Parathyroid adenoma (tissue), 2 donors: ENCODE measurements at regions not wholly inside any gene's neighbourhood (a gene's known extent, or its start where the extent isn't known, plus 50 kb on each side); places are given as distances from the start of the nearest gene placed in this dataset.
"Not testable (repeated sequence)": the region's sequence is repeated elsewhere in the genome, so short reads cannot be mapped to it uniquely, and the experiment has no call there.

ENCODE experiments used
- H2AFZ ChIP-seq: fragments of 300-600 bp; sonication (generic); one replicate; pipeline ENCODE4 v1.7.0; 2017; ENCODE audit warnings: antibody characterized with exemption, mild to moderate bottlenecking
- H3K27ac ChIP-seq: fragments of 300-600 bp; sonication (generic); one replicate; pipeline ENCODE4 v1.7.0; 2017
- H3K27me3 ChIP-seq: fragments of 300-600 bp; sonication (generic); one replicate; pipeline ENCODE4 v1.7.0; 2017; ENCODE audit warnings: low read length; ENCODE audit not compliant: control insufficient read depth, insufficient read depth
- H3K36me3 ChIP-seq: fragments of 300-600 bp; sonication (generic); one replicate; pipeline ENCODE4 v1.7.0; 2017; ENCODE audit warnings: low read length; ENCODE audit not compliant: control insufficient read depth, insufficient read depth
- H3K4me1 ChIP-seq: fragments of 300-600 bp; sonication (generic); one replicate; pipeline ENCODE4 v1.7.0; 2017; ENCODE audit warnings: control low read depth
- H3K4me2 ChIP-seq: fragments of 300-600 bp; sonication (generic); one replicate; pipeline ENCODE4 v1.7.0; 2017; ENCODE audit warnings: low read length
- H3K4me3 ChIP-seq: fragments of 300-600 bp; sonication (generic); one replicate; pipeline ENCODE4 v1.7.0; 2017; ENCODE audit warnings: low read depth, low read length
- H3K79me2 ChIP-seq: fragments of 300-600 bp; sonication (generic); one replicate; pipeline ENCODE4 v1.7.0; 2017; ENCODE audit warnings: control low read depth
- H3K9ac ChIP-seq: fragments of 300-600 bp; sonication (generic); one replicate; pipeline ENCODE4 v1.7.0; 2017; ENCODE audit warnings: mild to moderate bottlenecking
- H3K9me3 ChIP-seq: fragments of 300-600 bp; sonication (generic); one replicate; pipeline ENCODE4 v1.7.0; 2017; ENCODE audit warnings: low read length; ENCODE audit not compliant: control insufficient read depth
- CTCF ChIP-seq: fragments of 300-600 bp; sonication (generic); IDR thresholded peaks from one replicate; pipeline ENCODE4 v1.7.0; 2017; ENCODE audit warnings: antibody characterized with exemption, mild to moderate bottlenecking
- donor health status: primary hyperparathyroidism.

GRCh38 chr20:43404878-43405277 lies 52.8 kb upstream of the SRSF6 start:
- no peak for TF ChIP-seq CTCF
- Histone ChIP-seq H3K9ac (no peak overlapping the region), H3K79me2 (no peaks in the 10 kb centered on the region), H3K27me3 (no peaks in the 10 kb centered on the region), H3K4me1 (no peaks in the 10 kb centered on the region), H3K27ac (no peak overlapping the region), H2AFZ (no peak overlapping the region), H3K36me3 (no peaks in the 10 kb centered on the region), H3K4me3 (no peak overlapping the region), H3K4me2 (no peak overlapping the region), H3K9me3 (no peaks in the 10 kb centered on the region)

GRCh38 chr20:43400882-43401281 lies 56.8 kb upstream of the SRSF6 start:
- not testable (repeated sequence) for H3K27ac ChIP-seq, H3K4me2 ChIP-seq, H3K9me3 ChIP-seq, H3K4me1 ChIP-seq, H2AFZ ChIP-seq, H3K36me3 ChIP-seq, H3K9ac ChIP-seq, H3K79me2 ChIP-seq, H3K27me3 ChIP-seq, H3K4me3 ChIP-seq

- Histone ChIP-seq H3K27me3 (no peaks in the 10 kb centered on the region), H3K27ac (no peak overlapping the region), H3K9ac (no peak overlapping the region), H3K9me3 (no peaks in the 10 kb centered on the region), H3K4me1 (no peaks in the 10 kb centered on the region), H3K4me3 (no peak overlapping the region), H3K36me3 (no peaks in the 10 kb centered on the region), H2AFZ (no peak overlapping the region), H3K4me2 (no peak overlapping the region), H3K79me2 (no peaks in the 10 kb centered on the region)
- TF ChIP-seq CTCF: no peak
Observed at GRCh38 chr20:43398676-43399324, 58.9 kb upstream of the SRSF6 start.

- Histone ChIP-seq H3K79me2 (no peaks in the 10 kb centered on the region), H3K4me3 (no peak overlapping the region), H3K4me1 (no peaks in the 10 kb centered on the region), H3K4me2 (no peak overlapping the region), H2AFZ (no peak overlapping the region), H3K27me3 (no peaks in the 10 kb centered on the region), H3K9ac (no peak overlapping the region), H3K9me3 (no peaks in the 10 kb centered on the region), H3K36me3 (no peaks in the 10 kb centered on the region), H3K27ac (no peak overlapping the region)
- TF ChIP-seq CTCF: no peak
Observed at GRCh38 chr20:43397147-43397546, 60.5 kb upstream of the SRSF6 start.

GRCh38 chr20:43393052-43393451 lies 64.6 kb upstream of the SRSF6 start:
- no peak overlapping the region for H3K4me2 ChIP-seq
- no peak for TF ChIP-seq CTCF
- H2AFZ ChIP-seq: no peak overlapping the region
- H3K27me3 ChIP-seq: no peaks in the 10 kb centered on the region
- H3K4me3 ChIP-seq: no peak overlapping the region
- H3K79me2 ChIP-seq: no peaks in the 10 kb centered on the region
- no peak overlapping the region for H3K9ac ChIP-seq
- H3K4me1 ChIP-seq: peaks cover 3% of the 10 kb centered on the region
- no peaks in the 10 kb centered on the region for H3K9me3 ChIP-seq
- H3K27ac ChIP-seq: no peak overlapping the region
- no peaks in the 10 kb centered on the region for H3K36me3 ChIP-seq
